ENCODE measurements at regions not wholly inside any gene's neighbourhood (a gene's known extent, or its start where the extent isn't known, plus 50 kb on each side); places are given as distances from the start of the nearest gene placed in this dataset.

- DNase-seq = no peak
These were observed 275.7 kb downstream of the NEDD1 start for GRCh38 chr12:97182769-97183168.

GRCh38 chr12:97184127-97184773 lies 277.2 kb downstream of the NEDD1 start:
- no peak for DNase-seq

GRCh38 chr12:97185567-97185966 lies 277.0 kb upstream of the RMST start:
- DNase-seq = no peak

GRCh38 chr12:97194546-97194945 lies 268.1 kb upstream of the RMST start:
- DNase-seq = no peak

GRCh38 chr12:97200181-97200580 lies 262.4 kb upstream of the RMST start:
- DNase-seq = no peak

GRCh38 chr12:97203408-97203807 lies 259.2 kb upstream of the RMST start:
- no peak for DNase-seq

- no peak for DNase-seq
These were observed 252.6 kb upstream of the RMST start for GRCh38 chr12:97209997-97210396.

GRCh38 chr12:97211416-97211930 lies 251.1 kb upstream of the RMST start:
- no peak for DNase-seq

- no peak for DNase-seq
These were observed 245.8 kb upstream of the RMST start for GRCh38 chr12:97216848-97217247.

GRCh38 chr12:97222391-97222790 lies 240.2 kb upstream of the RMST start:
- no peak for DNase-seq

- DNase-seq = no peak
These were observed 239.2 kb upstream of the RMST start for GRCh38 chr12:97223419-97223818.

- no peak for DNase-seq
These were observed 233.6 kb upstream of the RMST start for GRCh38 chr12:97229004-97229403.

GRCh38 chr12:97235102-97235501 lies 227.5 kb upstream of the RMST start:
- no peak for DNase-seq

GRCh38 chr12:97246368-97246767 lies 216.2 kb upstream of the RMST start:
- DNase-seq = no peak

GRCh38 chr12:97250483-97250882 lies 212.1 kb upstream of the RMST start:
- no peak for DNase-seq

GRCh38 chr12:97257726-97258125 lies 204.9 kb upstream of the RMST start:
- DNase-seq = no peak

GRCh38 chr12:97259098-97259497 lies 203.5 kb upstream of the RMST start:
- no peak for DNase-seq

GRCh38 chr12:97260786-97261185 lies 201.8 kb upstream of the RMST start:
- DNase-seq = no peak

- no peak for DNase-seq
These were observed 195.4 kb upstream of the RMST start for GRCh38 chr12:97267166-97267565.

- DNase-seq = no peak
These were observed 194.9 kb upstream of the RMST start for GRCh38 chr12:97267594-97268202.

GRCh38 chr12:97272471-97272870 lies 190.1 kb upstream of the RMST start:
- no peak for DNase-seq

GRCh38 chr12:97274386-97274785 lies 188.2 kb upstream of the RMST start:
- DNase-seq = no peak

- DNase-seq = no peak
These were observed 187.3 kb upstream of the RMST start for GRCh38 chr12:97275256-97275655.

- no peak for DNase-seq
These were observed 186.6 kb upstream of the RMST start for GRCh38 chr12:97275728-97276590.

Data from stimulated activated CD4-positive, alpha-beta T cell treated with anti-CD3 and anti-CD28 coated beads, Interleukin-1b, Interleukin-23, amount 100 ng/mL, for 48 hours (primary cell).